ENCODE measurements at regions not wholly inside any gene's neighbourhood (a gene's known extent, or its start where the extent isn't known, plus 50 kb on each side); places are given as distances from the start of the nearest gene placed in this dataset.

- TF ChIP-seq USF2 (IDR thresholded peaks at IDR 0.05; ENCODE audit: low read depth, low read length): no peak
- no peak for TF ChIP-seq CTCF (conservative IDR thresholded peaks at IDR 0.05; ENCODE audit: low read depth, low read length)
- TF ChIP-seq CEBPB (IDR thresholded peaks at IDR 0.05; ENCODE audit: low read depth, low read length): no peak
- TF ChIP-seq CHD1 (IDR thresholded peaks at IDR 0.05; ENCODE audit: low read depth, low read length): no peak
- no peak for TF ChIP-seq RAD21 (IDR thresholded peaks at IDR 0.05; ENCODE audit: low read length)
- TF ChIP-seq POLR2A (IDR thresholded peaks at IDR 0.05; ENCODE audit: low read depth, low read length): no peak
- no peak for TF ChIP-seq BHLHE40 (IDR thresholded peaks at IDR 0.05; ENCODE audit: low read depth, low read length)
- no peak for TF ChIP-seq RCOR1 (IDR thresholded peaks at IDR 0.05; ENCODE audit: insufficient replicate concordance, low read length)
- no peak for TF ChIP-seq MAFK (IDR thresholded peaks at IDR 0.05; ENCODE audit: low read depth, low read length)
- TF ChIP-seq RFX5 (IDR thresholded peaks at IDR 0.05; ENCODE audit: low read depth, low read length): no peak
Observed at GRCh38 chr4:64144994-64145393, 264.3 kb downstream of the TECRL start.

Measured in IMR-90 (cell line).